Neural progenitor cell (in vitro differentiated cells): ENCODE measurements at regions not wholly inside any gene's neighbourhood (a gene's known extent, or its start where the extent isn't known, plus 50 kb on each side); places are given as distances from the start of the nearest gene placed in this dataset.

ENCODE experiments used
- DNase-seq: peaks from one replicate; pipeline ENCODE4 v3.0.0-alpha.2; 2016; ENCODE audit warnings: low spot score
- H2AFZ ChIP-seq: fragments of 200-600 bp; sonication (generic); replicated peaks from 2 replicates; pipeline ENCODE4 v1.6.1; 2016; ENCODE audit warnings: antibody characterized with exemption
- H3F3A ChIP-seq: fragments of 200-600 bp; sonication (generic); 2 replicates; pipeline ENCODE4 v1.6.1; 2016; ENCODE audit warnings: antibody characterized with exemption, low read depth
- H3K27ac ChIP-seq: fragments of 200-600 bp; sonication (generic); 2 replicates; pipeline ENCODE4 v1.5.1; 2016; ENCODE audit warnings: mild to moderate bottlenecking
- H3K27me3 ChIP-seq: fragments of 200-600 bp; sonication (generic); 2 replicates; pipeline ENCODE4 v1.6.1; 2016; ENCODE audit warnings: mild to moderate bottlenecking, moderate library complexity
- H3K36me3 ChIP-seq: fragments of 200-600 bp; sonication (generic); 2 replicates; pipeline ENCODE4 v1.5.1; 2016
- H3K4me1 ChIP-seq: fragments of 200-600 bp; sonication (generic); 2 replicates; pipeline ENCODE4 v1.6.1; 2016; ENCODE audit warnings: mixed run types
- H3K4me2 ChIP-seq: fragments of 200-600 bp; sonication (generic); 2 replicates; pipeline ENCODE4 v1.6.1; 2016
- H3K4me3 ChIP-seq: fragments of 200-600 bp; sonication (generic); 2 replicates; pipeline ENCODE4 v1.5.1; 2016
- H3K79me2 ChIP-seq: fragments of 200-600 bp; sonication (generic); 2 replicates; pipeline ENCODE4 v1.6.1; 2016; ENCODE audit warnings: low read depth
- H3K9ac ChIP-seq: fragments of 200-600 bp; sonication (generic); 2 replicates; pipeline ENCODE4 v1.6.1; 2016
- H3K9me3 ChIP-seq: fragments of 200-600 bp; sonication (generic); 2 replicates; pipeline ENCODE4 v1.5.1; 2016; ENCODE audit warnings: low read depth
- H4K20me1 ChIP-seq: fragments of 200-600 bp; sonication (generic); 2 replicates; pipeline ENCODE4 v1.6.1; 2016; ENCODE audit warnings: low read depth
- H3K27ac Mint-ChIP-seq: 3 replicates; pipeline ENCODE4 v1.8.0; 2021; ENCODE audit warnings: mixed read lengths
- H3K27me3 Mint-ChIP-seq: 2 replicates; pipeline ENCODE4 v1.8.0; 2022; ENCODE audit warnings: low read depth, mild to moderate bottlenecking, inconsistent platforms, moderate library complexity, mixed read lengths; ENCODE audit not compliant: insufficient read depth
- H3K36me3 Mint-ChIP-seq: 3 replicates; pipeline ENCODE4 v1.8.0; 2021; ENCODE audit warnings: mixed read lengths
- H3K4me1 Mint-ChIP-seq: 3 replicates; pipeline ENCODE4 v1.8.0; 2021; ENCODE audit warnings: mixed read lengths
- H3K4me3 Mint-ChIP-seq: 3 replicates; pipeline ENCODE4 v1.8.0; 2021; ENCODE audit warnings: mild to moderate bottlenecking, moderate library complexity, mixed read lengths
- H3K9me3 Mint-ChIP-seq: 3 replicates; pipeline ENCODE4 v1.8.0; 2020; ENCODE audit warnings: mixed read lengths
- EZH2 ChIP-seq: fragments of 200-600 bp; sonication (generic); IDR thresholded peaks from 2 replicates; pipeline ENCODE4 v1.6.1; 2017; ENCODE audit warnings: antibody characterized with exemption, mild to moderate bottlenecking, moderate library complexity
- EZH2phosphoT487 ChIP-seq: fragments of 200-600 bp; sonication (generic); IDR thresholded peaks from 2 replicates; pipeline ENCODE4 v1.6.1; 2017; ENCODE audit warnings: antibody characterized with exemption
- TF ChIP-seq, protein P1 (sequence below): fragments of 200-600 bp; sonication (generic); IDR thresholded peaks from 2 replicates; pipeline ENCODE4 v1.5.1; 2017; ENCODE audit warnings: antibody characterized with exemption, mild to moderate bottlenecking

DNA sequence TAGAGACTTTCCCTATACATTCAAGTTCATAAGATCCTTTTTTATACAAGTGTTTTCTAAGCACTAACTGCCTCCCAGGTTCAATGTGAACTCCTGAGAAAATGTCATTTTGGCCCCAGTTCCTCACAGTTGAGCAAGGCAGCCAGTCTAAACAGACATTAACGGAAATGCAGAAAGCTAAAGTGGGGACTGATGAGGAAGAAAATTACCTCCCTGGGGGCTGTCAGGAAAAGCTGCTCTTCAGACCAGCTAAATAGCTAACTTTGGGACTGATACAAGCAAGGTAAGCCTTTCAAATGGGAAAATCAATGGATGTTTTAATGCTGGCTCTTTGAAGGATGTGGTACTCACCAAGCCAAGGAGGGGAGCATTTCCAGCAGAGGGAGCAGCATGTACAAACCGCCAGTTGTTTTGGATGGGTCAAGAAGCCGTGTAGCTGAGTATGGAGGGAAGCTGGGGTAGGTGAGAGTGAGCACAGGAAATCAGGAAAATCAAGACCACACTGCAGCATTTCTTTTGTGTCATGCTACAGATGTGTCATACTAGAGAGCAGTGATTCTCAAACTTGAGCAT lies 180.8 kb upstream of the CHD6 start:
- Histone ChIP-seq H3K27ac (no peak overlapping the region), H3K4me1 (no peaks in the 10 kb centered on the region), H3K79me2 (no peaks in the 10 kb centered on the region), H3K9ac (no peak overlapping the region), H3K9me3 (no peaks in the 10 kb centered on the region), H3K4me3 (no peak overlapping the region), H4K20me1 (no peaks in the 10 kb centered on the region), H3F3A (no peaks in the 10 kb centered on the region), H3K36me3 (no peaks in the 10 kb centered on the region), H2AFZ (no peak overlapping the region), H3K27me3 (no peaks in the 10 kb centered on the region), H3K4me2 (no peak overlapping the region)
- Mint-ChIP-seq H3K27me3 (peaks cover 5% of the 10 kb centered on the region), H3K27ac (no peak overlapping the region), H3K4me1 (no peaks in the 10 kb centered on the region), H3K9me3 (peaks cover 3% of the 10 kb centered on the region), H3K4me3 (no peak overlapping the region), H3K36me3 (no peaks in the 10 kb centered on the region)
- DNase-seq = peak; percentile 31
- TF ChIP-seq, protein P1, sequence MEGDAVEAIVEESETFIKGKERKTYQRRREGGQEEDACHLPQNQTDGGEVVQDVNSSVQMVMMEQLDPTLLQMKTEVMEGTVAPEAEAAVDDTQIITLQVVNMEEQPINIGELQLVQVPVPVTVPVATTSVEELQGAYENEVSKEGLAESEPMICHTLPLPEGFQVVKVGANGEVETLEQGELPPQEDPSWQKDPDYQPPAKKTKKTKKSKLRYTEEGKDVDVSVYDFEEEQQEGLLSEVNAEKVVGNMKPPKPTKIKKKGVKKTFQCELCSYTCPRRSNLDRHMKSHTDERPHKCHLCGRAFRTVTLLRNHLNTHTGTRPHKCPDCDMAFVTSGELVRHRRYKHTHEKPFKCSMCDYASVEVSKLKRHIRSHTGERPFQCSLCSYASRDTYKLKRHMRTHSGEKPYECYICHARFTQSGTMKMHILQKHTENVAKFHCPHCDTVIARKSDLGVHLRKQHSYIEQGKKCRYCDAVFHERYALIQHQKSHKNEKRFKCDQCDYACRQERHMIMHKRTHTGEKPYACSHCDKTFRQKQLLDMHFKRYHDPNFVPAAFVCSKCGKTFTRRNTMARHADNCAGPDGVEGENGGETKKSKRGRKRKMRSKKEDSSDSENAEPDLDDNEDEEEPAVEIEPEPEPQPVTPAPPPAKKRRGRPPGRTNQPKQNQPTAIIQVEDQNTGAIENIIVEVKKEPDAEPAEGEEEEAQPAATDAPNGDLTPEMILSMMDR = peak; percentile 34
- no peak for TF ChIP-seq EZH2phosphoT487

DNA sequence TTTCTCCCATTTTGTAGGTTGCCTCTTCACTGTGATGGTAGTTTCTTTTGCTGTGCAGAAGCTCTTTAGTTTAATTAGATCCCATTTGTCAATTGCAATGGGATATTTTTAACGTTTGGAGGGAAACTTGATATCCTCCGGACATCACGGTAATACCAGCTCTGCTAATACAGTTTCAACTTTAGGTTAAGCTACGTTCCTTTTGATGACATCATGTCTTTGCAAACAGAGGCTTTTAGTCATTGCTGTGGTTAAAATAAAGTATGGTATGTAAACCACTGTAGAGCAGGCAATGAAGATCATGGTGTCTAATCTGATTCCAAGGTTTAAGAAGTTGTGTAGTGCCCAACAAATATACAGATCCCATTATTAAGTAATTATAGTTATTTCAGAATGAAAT lies 168.0 kb upstream of the CHD6 start:
- Histone ChIP-seq H3K4me3 (no peak overlapping the region), H4K20me1 (no peaks in the 10 kb centered on the region), H3K4me2 (no peak overlapping the region), H2AFZ (no peak overlapping the region), H3K4me1 (no peaks in the 10 kb centered on the region), H3K27ac (no peak overlapping the region), H3K9me3 (no peaks in the 10 kb centered on the region), H3K36me3 (no peaks in the 10 kb centered on the region), H3K27me3 (no peaks in the 10 kb centered on the region), H3F3A (no peaks in the 10 kb centered on the region), H3K79me2 (no peaks in the 10 kb centered on the region), H3K9ac (no peak overlapping the region)
- Mint-ChIP-seq H3K9me3 (peaks cover 6% of the 10 kb centered on the region), H3K4me1 (no peaks in the 10 kb centered on the region), H3K4me3 (no peak overlapping the region), H3K27ac (no peak overlapping the region), H3K27me3 (peaks cover 11% of the 10 kb centered on the region), H3K36me3 (no peaks in the 10 kb centered on the region)
- no peak for DNase-seq
- TF ChIP-seq, protein P1 = no peak
- TF ChIP-seq EZH2 (no peak), EZH2phosphoT487 (no peak)

DNA sequence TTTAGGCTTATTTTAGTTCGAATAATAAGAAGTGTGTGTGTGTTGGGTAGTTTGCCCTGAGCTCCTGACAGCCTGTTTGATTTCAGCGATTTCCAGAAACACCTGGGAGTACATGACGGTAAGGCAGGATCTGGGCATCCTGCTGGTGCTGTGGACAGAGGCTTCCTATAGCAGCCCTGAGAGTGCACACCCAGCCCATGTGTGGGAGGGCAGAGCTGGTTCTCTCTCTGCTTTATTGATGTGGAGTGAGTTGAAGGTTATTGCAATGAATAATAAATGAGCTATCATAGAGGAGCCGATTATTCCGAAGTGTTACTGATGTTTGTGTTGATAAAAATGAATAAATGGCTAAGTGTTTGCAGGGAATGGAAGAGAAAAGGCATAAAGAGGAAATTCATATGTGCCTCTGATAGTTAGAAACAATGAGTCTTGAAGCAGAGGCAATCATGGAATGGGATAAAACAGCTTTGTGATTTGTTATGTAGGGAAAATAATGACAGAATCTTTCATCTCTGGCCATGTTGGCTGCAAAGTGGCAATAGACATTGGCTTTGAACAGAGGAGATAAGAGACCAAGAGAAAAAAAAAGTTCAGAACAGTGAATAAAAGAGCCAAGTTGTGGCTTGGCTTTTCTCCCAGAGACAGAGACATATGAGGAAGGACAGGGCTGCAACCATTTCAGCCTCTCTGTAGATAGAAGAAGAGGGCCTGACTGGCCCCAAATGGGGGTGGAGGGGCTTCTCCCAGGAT lies 166.2 kb upstream of the CHD6 start:
- Histone ChIP-seq H4K20me1 (no peaks in the 10 kb centered on the region), H3K4me1 (no peaks in the 10 kb centered on the region), H2AFZ (no peak overlapping the region), H3K27me3 (no peaks in the 10 kb centered on the region), H3K9me3 (no peaks in the 10 kb centered on the region), H3K36me3 (no peaks in the 10 kb centered on the region), H3F3A (no peaks in the 10 kb centered on the region), H3K27ac (no peak overlapping the region), H3K4me3 (no peak overlapping the region), H3K9ac (no peak overlapping the region), H3K79me2 (no peaks in the 10 kb centered on the region), H3K4me2 (no peak overlapping the region)
- Mint-ChIP-seq H3K4me1 (no peaks in the 10 kb centered on the region), H3K36me3 (no peaks in the 10 kb centered on the region), H3K9me3 (peaks cover 6% of the 10 kb centered on the region), H3K4me3 (no peak overlapping the region), H3K27ac (no peak overlapping the region), H3K27me3 (peaks cover 11% of the 10 kb centered on the region)
- no peak for DNase-seq
- TF ChIP-seq, protein P1 = no peak
- TF ChIP-seq EZH2phosphoT487 (no peak), EZH2 (no peak)
